ENCODE measurements at regions not wholly inside any gene's neighbourhood (a gene's known extent, or its start where the extent isn't known, plus 50 kb on each side); places are given as distances from the start of the nearest gene placed in this dataset.

GRCh38 chr4:116547632-116548031 is 537.7 kb downstream of the TRAM1L1 start:
- ChIA-PET POLR2A (ENCODE audit: unreplicated experiment) (no interaction called here), CTCF (no interaction called here)
- Histone ChIP-seq H2AFZ (ENCODE audit: low read length) (no peak overlapping the region), H3K79me2 (ENCODE audit: low read length) (no peaks in the 10 kb centered on the region), H3K36me3 (ENCODE audit: low read depth, low read length) (no peaks in the 10 kb centered on the region), H3F3A (ENCODE audit: low read length, unreplicated experiment) (no peaks in the 10 kb centered on the region), H3K9ac (ENCODE audit: low read length) (no peak overlapping the region), H4K20me1 (ENCODE audit: low read length) (no peaks in the 10 kb centered on the region), H3K4me2 (ENCODE audit: low read length) (no peak overlapping the region), H3K9me3 (ENCODE audit: low read length) (no peaks in the 10 kb centered on the region), H3K4me1 (ENCODE audit: insufficient read depth, low read length) (no peaks in the 10 kb centered on the region), H3K9me2 (replicated peaks; ENCODE audit: low read length) (no peaks in the 10 kb centered on the region), H3K27ac (ENCODE audit: low read length) (no peak overlapping the region), H3K4me3 (ENCODE audit: low read length) (no peak overlapping the region), H3K27me3 (ENCODE audit: low read length) (no peaks in the 10 kb centered on the region)
- DNase-seq = no peak
- intact Hi-C loops (cut with micrococcal nuclease) = no loop called here
- BruUV-seq (replicated peaks) = no TSS peak
- ATAC-seq = no peak
- TF ChIP-seq EZH2 (IDR thresholded peaks at IDR 0.05; ENCODE audit: low read length, unreplicated experiment) (no peak), CTCF (conservative IDR thresholded peaks at IDR 0.05; ENCODE audit: low read depth, low read length) (no peak), EZH2phosphoT487 (IDR thresholded peaks at IDR 0.05; ENCODE audit: borderline replicate concordance, low read length) (no peak)

- H3K27ac ChIP-seq (ENCODE audit: low read length) = no peak overlapping the region
- intact Hi-C loops (cut with micrococcal nuclease) = no loop called here
- no TSS peak for BruUV-seq (replicated peaks)
- H4K20me1 ChIP-seq (ENCODE audit: low read length) = no peaks in the 10 kb centered on the region
- H3K4me3 ChIP-seq (ENCODE audit: low read length) = no peak overlapping the region
- no peak overlapping the region for H3K9ac ChIP-seq (ENCODE audit: low read length)
- DNase-seq (no peak), ATAC-seq (no peak)
- no peaks in the 10 kb centered on the region for H3K79me2 ChIP-seq (ENCODE audit: low read length)
- H3K36me3 ChIP-seq (ENCODE audit: low read depth, low read length) = no peaks in the 10 kb centered on the region
- H3K4me1 ChIP-seq (ENCODE audit: insufficient read depth, low read length) = no peaks in the 10 kb centered on the region
- no peaks in the 10 kb centered on the region for H3K9me2 ChIP-seq (replicated peaks; ENCODE audit: low read length)
- ChIA-PET CTCF (no interaction called here), POLR2A (ENCODE audit: unreplicated experiment) (no interaction called here)
- TF ChIP-seq CTCF (conservative IDR thresholded peaks at IDR 0.05; ENCODE audit: low read depth, low read length) (no peak), EZH2 (IDR thresholded peaks at IDR 0.05; ENCODE audit: low read length, unreplicated experiment) (no peak), EZH2phosphoT487 (IDR thresholded peaks at IDR 0.05; ENCODE audit: borderline replicate concordance, low read length) (no peak)
- H3K4me2 ChIP-seq (ENCODE audit: low read length) = no peak overlapping the region
- no peaks in the 10 kb centered on the region for H3K27me3 ChIP-seq (ENCODE audit: low read length)
- no peaks in the 10 kb centered on the region for H3F3A ChIP-seq (ENCODE audit: low read length, unreplicated experiment)
- H2AFZ ChIP-seq (ENCODE audit: low read length) = no peak overlapping the region
- no peaks in the 10 kb centered on the region for H3K9me3 ChIP-seq (ENCODE audit: low read length)
These were observed 538.6 kb downstream of the TRAM1L1 start for GRCh38 chr4:116546759-116547158.

- Histone ChIP-seq H3K36me3 (ENCODE audit: low read depth, low read length) (no peaks in the 10 kb centered on the region), H2AFZ (ENCODE audit: low read length) (no peak overlapping the region), H4K20me1 (ENCODE audit: low read length) (no peaks in the 10 kb centered on the region), H3F3A (ENCODE audit: low read length, unreplicated experiment) (no peaks in the 10 kb centered on the region), H3K4me2 (ENCODE audit: low read length) (no peak overlapping the region), H3K27me3 (ENCODE audit: low read length) (no peaks in the 10 kb centered on the region), H3K79me2 (ENCODE audit: low read length) (no peaks in the 10 kb centered on the region), H3K9me3 (ENCODE audit: low read length) (no peaks in the 10 kb centered on the region), H3K9ac (ENCODE audit: low read length) (no peak overlapping the region), H3K27ac (ENCODE audit: low read length) (no peak overlapping the region), H3K9me2 (replicated peaks; ENCODE audit: low read length) (no peaks in the 10 kb centered on the region), H3K4me1 (ENCODE audit: insufficient read depth, low read length) (no peaks in the 10 kb centered on the region), H3K4me3 (ENCODE audit: low read length) (no peak overlapping the region)
- no TSS peak for BruUV-seq (replicated peaks)
- CTCF ChIA-PET = no interaction called here
- POLR2A ChIA-PET (ENCODE audit: unreplicated experiment) = no interaction called here
- intact Hi-C loops (cut with micrococcal nuclease) = no loop called here
- ATAC-seq (no peak), DNase-seq (no peak)
- TF ChIP-seq EZH2 (IDR thresholded peaks at IDR 0.05; ENCODE audit: low read length, unreplicated experiment) (no peak), EZH2phosphoT487 (IDR thresholded peaks at IDR 0.05; ENCODE audit: borderline replicate concordance, low read length) (no peak), CTCF (conservative IDR thresholded peaks at IDR 0.05; ENCODE audit: low read depth, low read length) (no peak)
These were observed 540.4 kb downstream of the TRAM1L1 start for GRCh38 chr4:116544946-116545345.

All from PC-3 (cell line).